GM18498 (cell line): ENCODE measurements at regions not wholly inside any gene's neighbourhood (a gene's known extent, or its start where the extent isn't known, plus 50 kb on each side); places are given as distances from the start of the nearest gene placed in this dataset.

Experiments
- ATAC-seq: cut with Tn5 transposase; IDR thresholded peaks from one replicate; pipeline ENCODE4 v1.9.1; 2021; ENCODE audit warnings: mild to moderate bottlenecking, moderate library complexity; ENCODE audit not compliant: unreplicated experiment

- no peak for ATAC-seq
These were observed 347.2 kb downstream of the NPHP4 start for GRCh38 chr1:5645135-5645399.

- no peak for ATAC-seq
These were observed 347.7 kb downstream of the NPHP4 start for GRCh38 chr1:5644281-5645134.

- ATAC-seq: no peak
These were observed 348.7 kb downstream of the NPHP4 start for GRCh38 chr1:5643360-5644107.

- ATAC-seq: no peak
These were observed 351.4 kb downstream of the NPHP4 start for GRCh38 chr1:5640845-5641244.

- ATAC-seq: no peak
These were observed 353.0 kb downstream of the NPHP4 start for GRCh38 chr1:5639106-5639722.

GRCh38 chr1:5638582-5638981 is 353.6 kb downstream of the NPHP4 start:
- ATAC-seq: no peak

GRCh38 chr1:5637171-5637570 is 355.1 kb downstream of the NPHP4 start:
- no peak for ATAC-seq

GRCh38 chr1:5634893-5635292 is 357.3 kb downstream of the NPHP4 start:
- no peak for ATAC-seq

GRCh38 chr1:5632814-5633213 is 359.4 kb downstream of the NPHP4 start:
- ATAC-seq: no peak

GRCh38 chr1:5632224-5632623 is 360.0 kb downstream of the NPHP4 start:
- no peak for ATAC-seq

GRCh38 chr1:5628416-5628815 is 363.8 kb downstream of the NPHP4 start:
- no peak for ATAC-seq

- no peak for ATAC-seq
These were observed 368.8 kb downstream of the NPHP4 start for GRCh38 chr1:5623399-5623798.

- ATAC-seq: no peak
These were observed 369.8 kb downstream of the NPHP4 start for GRCh38 chr1:5622412-5622811.

- ATAC-seq: no peak
These were observed 370.5 kb downstream of the NPHP4 start for GRCh38 chr1:5621692-5622091.

GRCh38 chr1:5620997-5621396 is 371.2 kb downstream of the NPHP4 start:
- ATAC-seq: no peak

GRCh38 chr1:5620418-5620817 is 371.8 kb downstream of the NPHP4 start:
- ATAC-seq: no peak

- ATAC-seq: no peak
These were observed 372.8 kb downstream of the NPHP4 start for GRCh38 chr1:5619469-5619868.

GRCh38 chr1:5617546-5617945 is 374.7 kb downstream of the NPHP4 start:
- ATAC-seq: no peak

- no peak for ATAC-seq
These were observed 375.1 kb downstream of the NPHP4 start for GRCh38 chr1:5617179-5617520.

- no peak for ATAC-seq
These were observed 375.7 kb downstream of the NPHP4 start for GRCh38 chr1:5616366-5617178.

- no peak for ATAC-seq
These were observed 377.1 kb downstream of the NPHP4 start for GRCh38 chr1:5615076-5615475.
